CD1c-positive myeloid dendritic cell (primary cell): ENCODE measurements at regions not wholly inside any gene's neighbourhood (a gene's known extent, or its start where the extent isn't known, plus 50 kb on each side); places are given as distances from the start of the nearest gene placed in this dataset.

Source experiments
- DNase-seq: peaks from one replicate; pipeline ENCODE4 v3.0.0-alpha.2; 2016; ENCODE audit errors: extremely low spot score

GRCh38 chr6:139480356-139481165, 106.1 kb upstream of the CITED2 start:
- no peak for DNase-seq

GRCh38 chr6:139479433-139480222, 105.2 kb upstream of the CITED2 start:
- no peak for DNase-seq

- no peak for DNase-seq
Observed at GRCh38 chr6:139475646-139476045, 101.2 kb upstream of the CITED2 start.

- DNase-seq, result no peak
Observed at GRCh38 chr6:139475241-139475640, 100.8 kb upstream of the CITED2 start.

- DNase-seq, result no peak
Observed at GRCh38 chr6:139474145-139475108, 100.0 kb upstream of the CITED2 start.

- DNase-seq, result no peak
Observed at GRCh38 chr6:139473731-139474130, 99.3 kb upstream of the CITED2 start.

GRCh38 chr6:139473231-139473701, 98.8 kb upstream of the CITED2 start:
- DNase-seq, result no peak

GRCh38 chr6:139472351-139473015, 98.0 kb upstream of the CITED2 start:
- DNase-seq, result peak; percentile 28

- peak; percentile 17 for DNase-seq
Observed at GRCh38 chr6:139470997-139471396, 96.5 kb upstream of the CITED2 start.

- DNase-seq, result no peak
Observed at GRCh38 chr6:139468178-139468819, 93.9 kb upstream of the CITED2 start.

- no peak for DNase-seq
Observed at GRCh38 chr6:139457476-139457875, 83.0 kb upstream of the CITED2 start.

- DNase-seq, result no peak
Observed at GRCh38 chr6:139452148-139452876, 77.9 kb upstream of the CITED2 start.

GRCh38 chr6:139449611-139450000, 75.2 kb upstream of the CITED2 start:
- no peak for DNase-seq

GRCh38 chr6:139448998-139449610, 74.7 kb upstream of the CITED2 start:
- DNase-seq, result peak; percentile 27

- peak; percentile 54 for DNase-seq
Observed at GRCh38 chr6:139448051-139448649, 73.7 kb upstream of the CITED2 start.

- no peak for DNase-seq
Observed at GRCh38 chr6:139447656-139447975, 73.2 kb upstream of the CITED2 start.

GRCh38 chr6:139446768-139447655, 72.6 kb upstream of the CITED2 start:
- DNase-seq, result no peak

- no peak for DNase-seq
Observed at GRCh38 chr6:139446138-139446715, 71.8 kb upstream of the CITED2 start.
